Stimulated activated CD4-positive, alpha-beta T cell treated with anti-CD3 and anti-CD28 coated beads, Interleukin-1b, Interleukin-23, amount 100 ng/mL, for 4 hours (primary cell): ENCODE measurements at regions not wholly inside any gene's neighbourhood (a gene's known extent, or its start where the extent isn't known, plus 50 kb on each side); places are given as distances from the start of the nearest gene placed in this dataset.
"Not testable (repeated sequence)": the region's sequence is repeated elsewhere in the genome, so short reads cannot be mapped to it uniquely, and the experiment has no call there.

Source experiments
- DNase-seq, 2 donors: peaks; one replicate each; pipeline ENCODE4 v3.0.0-alpha.2; 2020; ENCODE audit warnings: low read depth in 2 of 2

DNA sequence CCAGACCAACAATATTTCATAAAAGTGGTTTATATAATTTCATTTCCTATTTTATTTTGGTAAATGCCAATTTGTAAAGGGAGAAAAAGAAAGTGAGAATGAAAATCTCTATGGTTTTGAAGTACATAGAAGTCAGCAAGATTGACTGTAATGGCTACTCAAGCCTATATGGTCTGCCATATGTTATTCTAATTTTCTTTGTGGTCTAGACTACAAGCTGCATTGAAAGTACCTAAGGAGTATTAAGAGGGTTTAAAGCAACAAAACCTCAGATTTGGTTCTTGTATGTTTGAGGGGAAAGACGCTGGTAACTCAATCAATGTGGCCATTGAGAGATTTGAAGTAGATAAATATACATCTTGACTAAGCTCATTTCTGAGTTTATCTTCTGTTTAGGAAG is 193.5 kb upstream of the EYA4 start:
- DNase-seq: no peak

DNA sequence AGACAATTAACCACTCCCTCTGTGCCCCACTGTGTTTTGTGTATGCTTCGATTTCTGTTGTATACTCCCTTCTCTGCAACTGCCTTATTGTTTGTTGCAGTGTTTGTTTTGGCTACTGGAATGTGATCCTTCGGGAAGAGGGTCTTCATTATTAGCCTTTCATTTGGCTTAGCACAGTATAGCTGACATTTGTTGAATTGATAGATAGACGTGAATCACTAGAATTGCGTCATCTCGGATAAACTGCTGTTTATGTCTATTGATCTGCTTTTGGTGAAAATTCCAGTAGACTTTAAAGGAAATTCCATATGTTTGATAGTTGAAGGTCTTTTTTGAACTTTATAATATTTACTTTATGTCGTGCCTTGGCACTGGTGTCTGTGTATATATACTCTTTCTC is 189.9 kb upstream of the EYA4 start:
- no peak for DNase-seq

DNA sequence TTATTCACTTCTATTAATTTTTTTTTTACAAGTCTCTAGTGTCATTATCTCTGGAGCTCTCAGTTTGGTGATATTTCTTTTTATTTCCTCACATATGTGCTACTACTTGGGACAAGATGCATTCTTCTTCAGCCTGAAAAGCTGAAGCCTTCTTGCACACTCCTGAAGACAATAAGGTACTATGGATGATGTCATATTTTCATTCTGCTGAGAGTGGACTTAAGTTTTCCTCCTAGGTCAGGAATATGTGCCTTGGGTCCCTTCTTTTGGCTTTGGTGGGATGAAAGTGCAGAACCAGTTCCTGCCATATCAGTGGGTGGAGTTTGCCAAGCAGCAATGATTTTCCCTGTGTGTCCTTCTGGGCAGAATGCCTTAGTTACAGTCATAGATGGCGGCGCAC is 188.7 kb upstream of the EYA4 start:
- DNase-seq: no peak

GRCh38 chr6:133055441-133055966 is 185.7 kb upstream of the EYA4 start:
- DNase-seq: no peak

DNA sequence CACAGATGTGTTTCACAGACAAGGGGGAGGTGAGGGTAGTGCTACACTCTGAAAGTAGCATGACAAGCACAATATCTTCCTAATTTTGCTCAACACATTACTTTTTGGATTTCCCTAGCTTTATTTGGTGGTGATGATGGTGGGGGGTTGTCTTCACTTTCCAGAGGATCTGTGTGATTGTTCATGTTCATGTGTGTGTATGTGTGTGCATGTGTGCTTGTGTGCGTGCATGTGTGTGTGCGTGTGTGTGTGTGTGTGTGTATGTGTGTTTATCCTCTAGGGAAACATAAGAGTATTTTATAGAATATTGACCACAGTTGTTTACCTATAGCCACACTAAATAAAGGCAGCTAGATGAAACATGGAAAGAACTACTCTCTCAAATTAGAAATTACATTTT is 183.8 kb upstream of the EYA4 start:
- DNase-seq: no peak

GRCh38 chr6:133062077-133062476 is 179.1 kb upstream of the EYA4 start:
- DNase-seq: no peak

DNA sequence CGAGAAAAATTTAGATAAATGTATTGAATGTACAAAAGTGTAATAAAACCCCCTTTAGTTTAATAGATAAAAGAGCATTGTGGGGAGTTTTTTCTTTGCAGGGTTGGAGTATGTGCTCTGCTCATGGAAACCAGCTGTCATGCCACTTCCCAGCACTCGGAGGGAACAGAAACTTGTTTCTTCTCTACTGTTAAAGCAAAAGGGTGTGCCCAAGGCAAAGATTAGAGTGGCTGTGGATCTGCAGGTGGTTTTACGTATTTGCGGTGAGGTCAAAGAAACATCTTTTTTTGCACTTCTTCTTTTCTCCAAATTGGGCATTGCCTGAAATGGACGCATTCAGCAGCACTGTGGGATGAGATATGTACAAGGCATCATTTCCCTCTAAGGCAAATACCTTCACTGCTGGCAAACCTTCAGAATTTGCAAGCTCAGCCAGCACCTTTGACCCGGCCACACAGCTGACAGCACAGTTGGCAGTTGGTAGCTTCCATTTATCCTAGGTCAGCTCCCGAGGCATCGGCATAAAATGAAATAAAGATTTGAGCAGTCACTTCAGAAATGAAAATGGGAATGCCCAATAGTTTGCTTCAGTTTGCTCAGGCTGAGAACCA is 178.4 kb upstream of the EYA4 start:
- DNase-seq: no peak

- DNase-seq: no peak
Measured at GRCh38 chr6:133067960-133068359, 173.2 kb upstream of the EYA4 start.

GRCh38 chr6:133070410-133071043 is 170.6 kb upstream of the EYA4 start:
- no peak for DNase-seq

- no peak for DNase-seq
Measured at GRCh38 chr6:133079901-133080300, 161.3 kb upstream of the EYA4 start.

- no peak for DNase-seq
Measured at GRCh38 chr6:133083248-133083967, 157.7 kb upstream of the EYA4 start.

GRCh38 chr6:133085471-133085870 is 155.7 kb upstream of the EYA4 start:
- no peak for DNase-seq

- DNase-seq: no peak
Measured at GRCh38 chr6:133085896-133086295, 155.3 kb upstream of the EYA4 start.

GRCh38 chr6:133088931-133089695 is 152.0 kb upstream of the EYA4 start:
- no peak for DNase-seq

GRCh38 chr6:133092199-133092598 is 149.0 kb upstream of the EYA4 start:
- DNase-seq: no peak

GRCh38 chr6:133092771-133093170 is 148.4 kb upstream of the EYA4 start:
- no peak for DNase-seq

GRCh38 chr6:133093211-133093610 is 147.9 kb upstream of the EYA4 start:
- DNase-seq: not testable (repeated sequence)

DNA sequence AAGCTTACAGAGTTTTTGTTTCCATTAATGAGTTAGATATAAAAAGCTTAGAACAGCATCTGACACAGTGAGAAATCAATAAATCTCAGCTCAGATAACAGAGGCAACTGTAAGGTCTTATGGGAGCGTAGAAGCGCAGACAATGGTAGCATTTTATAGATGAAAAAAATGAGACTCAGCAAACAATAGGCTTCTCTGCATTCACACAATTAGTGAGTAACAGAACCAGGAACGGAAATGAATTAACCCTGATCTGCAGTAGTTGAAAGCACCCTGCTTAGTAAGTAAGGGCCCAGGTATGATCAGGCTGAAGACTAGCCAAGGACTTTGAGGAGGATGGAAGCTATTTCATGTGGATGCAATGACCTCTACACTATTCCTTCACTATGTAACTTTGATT is 147.2 kb upstream of the EYA4 start:
- no peak for DNase-seq

DNA sequence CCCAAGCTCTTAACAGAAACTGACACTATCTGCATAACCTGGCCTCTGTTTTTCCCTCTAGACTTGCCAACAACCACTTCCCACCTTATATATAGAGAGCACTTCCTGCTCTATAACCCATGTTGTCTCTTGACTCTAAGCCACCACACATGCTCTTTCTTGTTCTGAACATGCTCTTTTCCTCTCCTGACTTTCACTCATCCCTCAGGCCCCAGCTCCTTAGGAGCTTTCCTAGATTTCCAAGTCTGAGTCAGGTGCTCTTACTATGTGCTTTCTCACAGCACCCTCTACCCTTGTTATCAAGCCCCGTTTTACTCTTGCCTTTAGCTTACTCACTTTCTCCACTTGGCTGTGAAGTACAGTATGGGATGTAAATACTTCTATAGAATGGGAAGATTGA is 143.9 kb upstream of the EYA4 start:
- DNase-seq: no peak

DNA sequence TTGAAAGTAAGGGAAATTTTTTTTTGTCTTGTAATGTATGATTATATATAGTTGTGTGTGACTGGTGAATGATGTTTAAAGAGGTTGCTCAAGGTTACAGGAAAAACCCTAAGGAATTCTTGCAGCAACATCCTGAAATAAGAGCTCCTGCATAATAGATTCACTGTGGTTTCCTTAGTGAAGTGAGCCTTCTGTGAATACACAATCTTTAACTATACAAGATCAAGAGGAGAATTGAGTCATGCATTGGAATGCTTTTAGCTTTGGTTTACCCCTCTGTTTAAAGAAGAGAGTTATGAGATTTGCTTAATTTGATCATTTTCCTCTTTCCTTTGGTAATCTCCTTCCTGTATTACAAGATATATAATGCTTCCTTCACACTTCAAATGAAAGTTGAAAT is 141.6 kb upstream of the EYA4 start:
- no peak for DNase-seq

DNA sequence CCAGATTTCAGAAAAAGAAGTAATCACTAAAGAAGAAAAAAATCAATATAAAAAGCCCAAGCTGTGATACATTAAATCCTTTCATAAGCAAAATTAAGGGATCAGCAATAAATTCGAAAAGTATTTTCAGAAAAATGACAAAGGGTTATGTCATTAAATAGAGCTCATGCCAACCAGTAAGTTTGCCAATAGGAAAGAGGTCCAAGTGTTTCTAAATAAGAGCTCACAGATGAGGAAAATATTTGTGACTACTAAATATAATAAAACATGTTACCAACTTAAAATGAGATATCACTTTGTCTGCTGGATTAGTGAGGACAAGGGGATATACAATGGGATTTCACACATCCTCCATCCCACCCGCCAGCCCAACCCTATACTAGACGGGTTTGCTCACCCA is 140.3 kb upstream of the EYA4 start:
- no peak for DNase-seq

DNA sequence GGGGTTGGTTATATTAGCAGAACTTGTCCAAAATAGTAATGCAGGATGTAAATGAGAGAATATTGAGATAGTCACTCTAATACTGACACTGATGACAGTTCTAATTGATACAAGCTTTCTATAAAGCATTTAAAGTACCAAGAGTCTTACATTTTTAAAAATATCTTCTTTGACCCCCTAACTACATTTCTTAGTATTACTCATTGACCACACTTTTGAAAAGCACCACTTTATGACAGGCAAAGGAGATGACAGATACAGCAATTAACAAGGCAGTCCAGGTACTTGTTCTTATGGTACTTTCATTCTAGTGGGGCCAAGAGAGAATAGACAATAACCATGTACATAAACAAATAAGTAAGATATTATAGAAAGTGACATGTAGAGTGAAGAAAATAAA is 139.4 kb upstream of the EYA4 start:
- DNase-seq: no peak
